Omental fat pad (tissue), 3 donors: ENCODE measurements at regions not wholly inside any gene's neighbourhood (a gene's known extent, or its start where the extent isn't known, plus 50 kb on each side); places are given as distances from the start of the nearest gene placed in this dataset.

Experiments
- ATAC-seq: fragments of 150-250 bp; one replicate; pipeline ENCODE4 v1.9.1; 2016; ENCODE audit warnings: mild to moderate bottlenecking, moderate library complexity; ENCODE audit not compliant: low FRiP score
- DNase-seq: peaks from one replicate; pipeline ENCODE4 v3.0.0-alpha.2; 2019; ENCODE audit warnings: low spot score
- CTCF ChIP-seq, 3 donors: fragments of 450-650 bp; IDR thresholded peaks; one replicate each; pipeline ENCODE4 v1.5.1; 2016 to 2017; ENCODE audit warnings: antibody characterized with exemption in 3 of 3, mild to moderate bottlenecking in 3 of 3, moderate library complexity in 2 of 3

GRCh38 chr1:181295217-181295616 is 188.1 kb upstream of the CACNA1E start:
- no peak for DNase-seq
- no peak for TF ChIP-seq CTCF (IDR thresholded peaks at IDR 0.05)
- ATAC-seq, result no peak

GRCh38 chr1:181296180-181296579 is 187.1 kb upstream of the CACNA1E start:
- no peak for DNase-seq
- no peak for ATAC-seq
- no peak for TF ChIP-seq CTCF (IDR thresholded peaks at IDR 0.05)

DNA sequence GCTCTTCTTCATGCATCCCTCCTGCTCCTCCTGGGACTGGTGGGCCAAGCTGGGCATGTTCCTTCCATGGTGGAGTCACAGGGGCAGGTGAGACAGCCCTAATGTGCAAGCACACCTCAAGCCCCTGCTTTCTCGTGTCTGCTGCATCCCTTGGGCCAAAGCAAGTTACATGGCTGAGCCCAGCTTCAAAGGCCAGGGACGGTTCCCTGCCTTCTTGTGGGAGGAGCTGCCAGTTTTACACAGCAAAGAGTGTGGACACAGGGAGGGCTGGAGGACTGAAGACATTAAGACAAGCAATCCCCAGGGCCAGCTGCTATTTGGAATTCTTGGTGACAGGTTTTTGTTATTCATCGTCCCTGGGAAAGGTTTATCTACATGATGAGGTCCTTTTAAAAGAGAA is 175.2 kb upstream of the CACNA1E start:
- no peak for ATAC-seq
- TF ChIP-seq CTCF (IDR thresholded peaks at IDR 0.05), result no peak
- DNase-seq, result no peak

GRCh38 chr1:181310560-181310959 is 172.8 kb upstream of the CACNA1E start:
- DNase-seq, result no peak
- no peak for TF ChIP-seq CTCF (IDR thresholded peaks at IDR 0.05)
- no peak for ATAC-seq

GRCh38 chr1:181312946-181313345 is 170.4 kb upstream of the CACNA1E start:
- DNase-seq (no peak), ATAC-seq (no peak)
- TF ChIP-seq CTCF (IDR thresholded peaks at IDR 0.05), result no peak

- no peak for TF ChIP-seq CTCF (IDR thresholded peaks at IDR 0.05)
- DNase-seq (no peak), ATAC-seq (no peak)
These were observed 169.9 kb upstream of the CACNA1E start for GRCh38 chr1:181313466-181313865.

DNA sequence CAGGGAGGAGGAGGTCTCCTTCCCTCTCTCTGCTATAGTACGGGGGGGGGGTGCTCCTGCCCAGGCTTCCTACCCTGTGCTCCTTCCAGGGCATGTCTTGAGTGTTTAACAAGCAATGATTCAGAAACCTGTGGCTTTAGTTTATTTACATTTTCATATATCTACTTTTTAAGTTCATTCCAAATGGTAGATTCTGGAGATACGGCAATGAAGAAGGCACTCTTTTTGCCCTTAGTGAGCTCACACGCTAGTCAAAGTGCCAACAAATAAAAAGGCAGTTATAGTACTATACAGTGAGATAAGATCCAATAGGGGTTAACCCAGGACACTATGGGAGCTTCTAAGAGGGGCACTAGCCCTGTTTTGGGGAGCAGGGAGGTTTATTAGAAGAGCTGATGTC is 169.3 kb upstream of the CACNA1E start:
- ATAC-seq (no peak), DNase-seq (no peak)
- no peak for TF ChIP-seq CTCF (IDR thresholded peaks at IDR 0.05)
